Natural killer cell (primary cell): ENCODE measurements at regions not wholly inside any gene's neighbourhood (a gene's known extent, or its start where the extent isn't known, plus 50 kb on each side); places are given as distances from the start of the nearest gene placed in this dataset.
"Not testable (repeated sequence)": the region's sequence is repeated elsewhere in the genome, so short reads cannot be mapped to it uniquely, and the experiment has no call there.

ENCODE experiments used
- ATAC-seq, 3 donors: fragments of 150-1000 bp in 2 of 3; fragments of 200-7000 bp in 1 of 3; cut with Tn5 transposase; 1 replicate in 1 of 3; 2 replicates in 2 of 3; pipeline ENCODE4 v1.10.0; 2021; ENCODE audit warnings: mild to moderate bottlenecking in 2 of 3, moderate library complexity in 2 of 3
- DNase-seq, 2 donors: peaks; one replicate each; pipeline versions ENCODE4 v3.0.0 to v3.0.0-alpha.2; 2013 to 2021; ENCODE audit warnings: mixed read lengths in 1 of 2
- H3K27ac ChIP-seq: one replicate; pipeline ENCODE4 v1.5.1; 2013; ENCODE audit warnings: mild to moderate bottlenecking, low read length
- H3K27me3 ChIP-seq: one replicate; pipeline ENCODE4 v1.6.1; 2013; ENCODE audit warnings: low read length; ENCODE audit not compliant: control insufficient read depth, insufficient read depth
- H3K36me3 ChIP-seq: one replicate; pipeline ENCODE4 v1.6.1; 2013; ENCODE audit warnings: low read length; ENCODE audit not compliant: control insufficient read depth, insufficient read depth
- H3K4me1 ChIP-seq: one replicate; pipeline ENCODE4 v1.6.1; 2013; ENCODE audit warnings: low read length; ENCODE audit not compliant: control insufficient read depth, insufficient read depth
- H3K4me3 ChIP-seq: one replicate; pipeline ENCODE4 v1.5.1; 2013; ENCODE audit warnings: low read length
- H3K9me3 ChIP-seq: one replicate; pipeline ENCODE4 v1.6.1; 2013; ENCODE audit warnings: low read length; ENCODE audit not compliant: control insufficient read depth, insufficient read depth
- H3K27ac Mint-ChIP-seq, 2 donors: one replicate each; pipeline ENCODE4 v1.8.0; 2022; ENCODE audit warnings: mild to moderate bottlenecking in 2 of 2, mixed read lengths in 2 of 2, moderate library complexity in 1 of 2
- H3K27me3 Mint-ChIP-seq, 2 donors: one replicate each; pipeline ENCODE4 v1.8.0; 2022; ENCODE audit warnings: low read depth in 2 of 2, mixed read lengths in 2 of 2
- H3K36me3 Mint-ChIP-seq: one replicate; pipeline ENCODE4 v1.8.0; 2022; ENCODE audit warnings: mixed read lengths
- H3K4me1 Mint-ChIP-seq, 2 donors: one replicate each; pipeline ENCODE4 v1.8.0; 2022; ENCODE audit warnings: mixed read lengths in 2 of 2
- H3K4me3 Mint-ChIP-seq: one replicate; pipeline ENCODE4 v1.8.0; 2022; ENCODE audit warnings: mild to moderate bottlenecking, moderate library complexity, mixed read lengths
- H3K9me3 Mint-ChIP-seq, 2 donors: one replicate each; pipeline ENCODE4 v1.8.0; 2022; ENCODE audit warnings: mixed read lengths in 2 of 2
- WGBS: methylation state at CpG from one replicate; pipeline ENCODE4 v1.1.7; 2013; ENCODE audit warnings: missing lambda C conversion rate; ENCODE audit not compliant: insufficient coverage; 5-methylcytosine and 5-hydroxymethylcytosine counted together
- intact Hi-C: fragments of 100-400 bp; cut with micrococcal nuclease; formaldehyde crosslinking; loops from one replicate; pipeline ENCODE4 v1.14.2; 2022
- TF ChIP-seq, protein P1 (sequence below): fragments of 200-600 bp; IDR thresholded peaks from one replicate; pipeline ENCODE4 v1.8.0; 2022; ENCODE audit warnings: antibody characterized with exemption

GRCh38 chr5:18601185-18601584, 966.9 kb downstream of the TAF11L14 start:
- H3K27ac ChIP-seq: no peak overlapping the region
- Mint-ChIP-seq H3K4me3 (no peak overlapping the region), H3K4me1 (no peaks in the 10 kb centered on the region), H3K36me3 (no peaks in the 10 kb centered on the region), H3K9me3 (peaks cover 8 to 11% of the 10 kb centered on the region in 2 donors), H3K27me3 (no peaks in the 10 kb centered on the region), H3K27ac (no peak overlapping the region)
- no peaks in the 10 kb centered on the region for H3K9me3 ChIP-seq
- no peaks in the 10 kb centered on the region for H3K27me3 ChIP-seq
- H3K4me3 ChIP-seq: no peak overlapping the region
- DNase-seq (no peak), ATAC-seq (no peak)
- no peaks in the 10 kb centered on the region for H3K4me1 ChIP-seq
- H3K36me3 ChIP-seq: no peaks in the 10 kb centered on the region
- TF ChIP-seq, protein P1, sequence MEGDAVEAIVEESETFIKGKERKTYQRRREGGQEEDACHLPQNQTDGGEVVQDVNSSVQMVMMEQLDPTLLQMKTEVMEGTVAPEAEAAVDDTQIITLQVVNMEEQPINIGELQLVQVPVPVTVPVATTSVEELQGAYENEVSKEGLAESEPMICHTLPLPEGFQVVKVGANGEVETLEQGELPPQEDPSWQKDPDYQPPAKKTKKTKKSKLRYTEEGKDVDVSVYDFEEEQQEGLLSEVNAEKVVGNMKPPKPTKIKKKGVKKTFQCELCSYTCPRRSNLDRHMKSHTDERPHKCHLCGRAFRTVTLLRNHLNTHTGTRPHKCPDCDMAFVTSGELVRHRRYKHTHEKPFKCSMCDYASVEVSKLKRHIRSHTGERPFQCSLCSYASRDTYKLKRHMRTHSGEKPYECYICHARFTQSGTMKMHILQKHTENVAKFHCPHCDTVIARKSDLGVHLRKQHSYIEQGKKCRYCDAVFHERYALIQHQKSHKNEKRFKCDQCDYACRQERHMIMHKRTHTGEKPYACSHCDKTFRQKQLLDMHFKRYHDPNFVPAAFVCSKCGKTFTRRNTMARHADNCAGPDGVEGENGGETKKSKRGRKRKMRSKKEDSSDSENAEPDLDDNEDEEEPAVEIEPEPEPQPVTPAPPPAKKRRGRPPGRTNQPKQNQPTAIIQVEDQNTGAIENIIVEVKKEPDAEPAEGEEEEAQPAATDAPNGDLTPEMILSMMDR: no peak
- intact Hi-C loops: no loop called here
- WGBS: 83% methylated on average over 1 of the region's 1 CpG

- no peaks in the 10 kb centered on the region for H3K36me3 Mint-ChIP-seq
- no peaks in the 10 kb centered on the region for H3K27me3 Mint-ChIP-seq
- no peaks in the 10 kb centered on the region for H3K4me1 Mint-ChIP-seq
- Histone ChIP-seq H3K9me3 (no peaks in the 10 kb centered on the region), H3K27ac (no peak overlapping the region), H3K4me3 (no peak overlapping the region), H3K4me1 (no peaks in the 10 kb centered on the region), H3K27me3 (no peaks in the 10 kb centered on the region), H3K36me3 (no peaks in the 10 kb centered on the region)
- no peak for DNase-seq
- intact Hi-C loops: no loop called here
- H3K9me3 Mint-ChIP-seq: peaks cover 10 to 11% of the 10 kb centered on the region in 2 donors
- TF ChIP-seq, protein P1: no peak
- no peak overlapping the region for H3K27ac Mint-ChIP-seq
- no peak overlapping the region for H3K4me3 Mint-ChIP-seq
- no peak for ATAC-seq
- no CpG with 5 or more reads among the region's 1 CpG for WGBS
Measured at GRCh38 chr5:18602402-18602801, 968.1 kb downstream of the TAF11L14 start.

GRCh38 chr5:18605186-18605585, 970.9 kb downstream of the TAF11L14 start:
- Histone ChIP-seq H3K4me1 (no peaks in the 10 kb centered on the region), H3K9me3 (no peaks in the 10 kb centered on the region), H3K27ac (no peak overlapping the region), H3K4me3 (no peak overlapping the region), H3K27me3 (no peaks in the 10 kb centered on the region), H3K36me3 (no peaks in the 10 kb centered on the region)
- no peak overlapping the region for H3K4me3 Mint-ChIP-seq
- ATAC-seq (no peak), DNase-seq (no peak)
- no peaks in the 10 kb centered on the region for H3K36me3 Mint-ChIP-seq
- no peaks in the 10 kb centered on the region for H3K4me1 Mint-ChIP-seq
- no peaks in the 10 kb centered on the region for H3K27me3 Mint-ChIP-seq
- TF ChIP-seq, protein P1: no peak
- no peak overlapping the region for H3K27ac Mint-ChIP-seq
- intact Hi-C loops: no loop called here
- peaks cover 14 to 17% of the 10 kb centered on the region in 2 donors for H3K9me3 Mint-ChIP-seq

GRCh38 chr5:18607570-18607969, 973.3 kb downstream of the TAF11L14 start:
- H3K27ac Mint-ChIP-seq: no peak overlapping the region
- no peaks in the 10 kb centered on the region for H3K27me3 Mint-ChIP-seq
- TF ChIP-seq, protein P1: no peak
- H3K4me3 Mint-ChIP-seq: no peak overlapping the region
- no peaks in the 10 kb centered on the region for H3K4me1 Mint-ChIP-seq
- H3K4me3 ChIP-seq: no peak overlapping the region
- no peak for ATAC-seq
- H3K4me1 ChIP-seq: no peaks in the 10 kb centered on the region
- H3K9me3 Mint-ChIP-seq: peaks cover 11 to 17% of the 10 kb centered on the region in 2 donors
- no peaks in the 10 kb centered on the region for H3K9me3 ChIP-seq
- H3K36me3 ChIP-seq: no peaks in the 10 kb centered on the region
- H3K36me3 Mint-ChIP-seq: no peaks in the 10 kb centered on the region
- no peak for DNase-seq
- 77% methylated on average over 5 of the region's 5 CpGs for WGBS
- H3K27ac ChIP-seq: no peak overlapping the region
- intact Hi-C loops: no loop called here
- H3K27me3 ChIP-seq: no peaks in the 10 kb centered on the region

DNA sequence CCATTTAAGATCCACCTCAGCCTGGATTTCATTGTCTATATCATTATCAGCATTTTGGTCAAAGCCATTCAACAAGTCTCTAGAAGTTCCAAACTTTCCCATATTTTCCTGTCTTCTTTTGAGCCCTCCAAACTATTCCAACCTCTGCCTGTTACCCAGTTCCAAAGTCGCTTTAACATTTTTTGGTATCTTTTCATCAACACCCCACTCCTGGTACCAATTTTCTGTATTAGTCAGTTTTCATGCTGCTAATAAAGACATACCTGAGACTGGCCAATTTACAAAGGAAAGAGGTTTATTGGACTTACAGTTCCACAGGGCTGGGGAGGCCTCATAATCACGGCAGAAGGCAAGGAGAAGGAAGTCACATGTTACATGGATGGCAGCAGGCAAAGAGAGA, 982.9 kb downstream of the TAF11L14 start:
- H3K4me1 ChIP-seq, H3K27me3 Mint-ChIP-seq, H3K4me1 Mint-ChIP-seq, H3K4me3 Mint-ChIP-seq, H3K4me3 ChIP-seq, intact Hi-C loops, H3K36me3 ChIP-seq, H3K27ac Mint-ChIP-seq, H3K27ac ChIP-seq, DNase-seq, H3K9me3 ChIP-seq, ATAC-seq, H3K27me3 ChIP-seq: not testable (repeated sequence)
- Mint-ChIP-seq H3K9me3 (peaks cover 17 to 26% of the 10 kb centered on the region in 2 donors), H3K36me3 (peaks cover 19% of the 10 kb centered on the region)
- 88% methylated on average over 2 of the region's 2 CpGs for WGBS
